NCI-H1092 (cell line): ENCODE measurements at regions not wholly inside any gene's neighbourhood (a gene's known extent, or its start where the extent isn't known, plus 50 kb on each side); places are given as distances from the start of the nearest gene placed in this dataset.
A peak's percentile ranks its signal among the peaks of the same experiment; 100 is the strongest.
"Not testable (repeated sequence)": the region's sequence is repeated elsewhere in the genome, so short reads cannot be mapped to it uniquely, and the experiment has no call there.

Source experiments
- DNase-seq: peaks from one replicate; lab custom pipeline; 2025; lab: John Stamatoyannopoulos, UW

- DNase-seq, result no peak
Measured at GRCh38 chr15:92705764-92706163, 50.2 kb upstream of the FAM174B start.

GRCh38 chr15:92706201-92706600, 50.6 kb upstream of the FAM174B start:
- no peak for DNase-seq

- DNase-seq, result no peak
Measured at GRCh38 chr15:92707880-92708551, 52.4 kb upstream of the FAM174B start.

GRCh38 chr15:92708635-92709034, 53.1 kb upstream of the FAM174B start:
- no peak for DNase-seq

GRCh38 chr15:92709110-92709790, 53.7 kb upstream of the FAM174B start:
- DNase-seq, result no peak

GRCh38 chr15:92711457-92711831, 55.9 kb upstream of the FAM174B start:
- no peak for DNase-seq

- DNase-seq, result no peak
Measured at GRCh38 chr15:92714077-92714476, 58.5 kb upstream of the FAM174B start.

- DNase-seq, result peak; percentile 58
Measured at GRCh38 chr15:92714477-92715401, 59.2 kb upstream of the FAM174B start.

- no peak for DNase-seq
Measured at GRCh38 chr15:92715758-92716157, 60.2 kb upstream of the FAM174B start.

GRCh38 chr15:92719021-92719420, 63.4 kb upstream of the FAM174B start:
- no peak for DNase-seq

- DNase-seq, result no peak
Measured at GRCh38 chr15:92724144-92724543, 68.6 kb upstream of the FAM174B start.

- DNase-seq, result no peak
Measured at GRCh38 chr15:92725171-92725570, 69.6 kb upstream of the FAM174B start.

GRCh38 chr15:92728266-92728665, 72.7 kb upstream of the FAM174B start:
- DNase-seq, result no peak

GRCh38 chr15:92733090-92733933, 77.7 kb upstream of the FAM174B start:
- DNase-seq, result no peak

GRCh38 chr15:92733934-92734521, 78.5 kb upstream of the FAM174B start:
- DNase-seq, result peak; percentile 48

GRCh38 chr15:92739246-92739645, 83.7 kb upstream of the FAM174B start:
- not testable (repeated sequence) for DNase-seq

GRCh38 chr15:92745845-92746271, 90.3 kb upstream of the FAM174B start:
- DNase-seq, result no peak

GRCh38 chr15:92747047-92747446, 91.5 kb upstream of the FAM174B start:
- DNase-seq, result no peak

- no peak for DNase-seq
Measured at GRCh38 chr15:92749216-92749615, 93.6 kb upstream of the FAM174B start.

GRCh38 chr15:92749946-92750345, 94.4 kb upstream of the FAM174B start:
- DNase-seq, result no peak

GRCh38 chr15:92751528-92751927, 96.0 kb upstream of the FAM174B start:
- no peak for DNase-seq
